Breast epithelium (tissue), 3 donors: ENCODE measurements at regions not wholly inside any gene's neighbourhood (a gene's known extent, or its start where the extent isn't known, plus 50 kb on each side); places are given as distances from the start of the nearest gene placed in this dataset.

Experiments used
- CTCF ChIP-seq, 3 donors: fragments of 450-650 bp; IDR thresholded peaks; one replicate each; pipeline ENCODE4 v1.5.1; 2016 to 2017; ENCODE audit warnings: antibody characterized with exemption in 3 of 3, mild to moderate bottlenecking in 3 of 3, moderate library complexity in 3 of 3
- POLR2A ChIP-seq: fragments of 450-650 bp; IDR thresholded peaks from one replicate; pipeline ENCODE4 v1.6.1; 2016; ENCODE audit warnings: antibody characterized with exemption, mild to moderate bottlenecking, moderate library complexity
- POLR2AphosphoS5 ChIP-seq, 3 donors: sonication (generic); formaldehyde crosslinking; IDR thresholded peaks; one replicate each; pipeline ENCODE4 v1.6.1; 2017; ENCODE audit warnings: antibody characterized with exemption in 3 of 3

GRCh38 chr1:240701412-240701811 lies 89.5 kb upstream of the GREM2 start:
- TF ChIP-seq CTCF (IDR thresholded peaks at IDR 0.05) (no peak), POLR2AphosphoS5 (IDR thresholded peaks at IDR 0.05) (no peak), POLR2A (no peak)
